ENCODE measurements at regions not wholly inside any gene's neighbourhood (a gene's known extent, or its start where the extent isn't known, plus 50 kb on each side); places are given as distances from the start of the nearest gene placed in this dataset.

DNA sequence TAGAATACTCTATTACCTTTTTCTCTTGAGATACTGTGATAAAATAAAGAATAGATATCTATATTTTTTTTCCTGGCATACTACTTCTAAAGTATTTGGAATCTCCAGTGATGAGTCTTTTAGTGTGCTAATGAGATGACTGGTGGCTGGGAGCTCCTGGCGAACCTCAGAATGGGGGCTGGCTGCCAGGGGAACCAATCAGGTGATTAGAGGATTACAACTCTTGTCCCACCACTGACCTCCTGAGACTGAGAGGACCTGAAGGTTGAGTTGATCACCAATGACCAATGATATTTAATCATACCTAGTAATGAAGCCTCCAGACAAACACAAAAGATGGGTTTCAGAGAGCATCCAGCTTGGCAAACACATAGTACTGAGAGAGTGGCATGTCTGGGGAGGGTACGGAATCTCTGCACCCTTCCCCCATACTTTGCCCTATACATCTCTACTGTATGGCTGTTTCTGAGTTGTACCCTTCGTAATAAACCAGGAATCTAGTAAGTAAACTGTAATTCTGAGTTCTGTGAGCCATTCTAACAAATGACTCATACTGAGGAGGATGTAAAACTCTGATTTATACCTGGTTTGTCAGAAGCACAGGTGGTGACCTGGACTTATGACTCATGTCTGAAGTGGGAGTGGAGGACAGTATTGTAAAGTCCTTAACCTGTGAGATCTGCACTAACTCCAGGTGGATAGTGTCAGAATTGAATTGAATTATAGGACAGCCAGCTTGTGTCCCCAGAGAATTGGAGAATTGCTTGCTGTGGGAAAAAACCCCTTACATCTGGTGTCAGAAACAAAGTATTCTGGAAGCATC lies 325.3 kb upstream of the LRRC4C start:
- TF ChIP-seq, protein P1, sequence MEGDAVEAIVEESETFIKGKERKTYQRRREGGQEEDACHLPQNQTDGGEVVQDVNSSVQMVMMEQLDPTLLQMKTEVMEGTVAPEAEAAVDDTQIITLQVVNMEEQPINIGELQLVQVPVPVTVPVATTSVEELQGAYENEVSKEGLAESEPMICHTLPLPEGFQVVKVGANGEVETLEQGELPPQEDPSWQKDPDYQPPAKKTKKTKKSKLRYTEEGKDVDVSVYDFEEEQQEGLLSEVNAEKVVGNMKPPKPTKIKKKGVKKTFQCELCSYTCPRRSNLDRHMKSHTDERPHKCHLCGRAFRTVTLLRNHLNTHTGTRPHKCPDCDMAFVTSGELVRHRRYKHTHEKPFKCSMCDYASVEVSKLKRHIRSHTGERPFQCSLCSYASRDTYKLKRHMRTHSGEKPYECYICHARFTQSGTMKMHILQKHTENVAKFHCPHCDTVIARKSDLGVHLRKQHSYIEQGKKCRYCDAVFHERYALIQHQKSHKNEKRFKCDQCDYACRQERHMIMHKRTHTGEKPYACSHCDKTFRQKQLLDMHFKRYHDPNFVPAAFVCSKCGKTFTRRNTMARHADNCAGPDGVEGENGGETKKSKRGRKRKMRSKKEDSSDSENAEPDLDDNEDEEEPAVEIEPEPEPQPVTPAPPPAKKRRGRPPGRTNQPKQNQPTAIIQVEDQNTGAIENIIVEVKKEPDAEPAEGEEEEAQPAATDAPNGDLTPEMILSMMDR (IDR thresholded peaks at IDR 0.05), result no peak
- Histone ChIP-seq H3K4me1 (no peaks in the 10 kb centered on the region), H3K27me3 (no peaks in the 10 kb centered on the region), H3K4me3 (no peak overlapping the region), H3K36me3 (no peaks in the 10 kb centered on the region), H3K9me3 (no peaks in the 10 kb centered on the region), H3K27ac (no peak overlapping the region)
- DNase-seq (ENCODE audit: low spot score), result no peak

DNA sequence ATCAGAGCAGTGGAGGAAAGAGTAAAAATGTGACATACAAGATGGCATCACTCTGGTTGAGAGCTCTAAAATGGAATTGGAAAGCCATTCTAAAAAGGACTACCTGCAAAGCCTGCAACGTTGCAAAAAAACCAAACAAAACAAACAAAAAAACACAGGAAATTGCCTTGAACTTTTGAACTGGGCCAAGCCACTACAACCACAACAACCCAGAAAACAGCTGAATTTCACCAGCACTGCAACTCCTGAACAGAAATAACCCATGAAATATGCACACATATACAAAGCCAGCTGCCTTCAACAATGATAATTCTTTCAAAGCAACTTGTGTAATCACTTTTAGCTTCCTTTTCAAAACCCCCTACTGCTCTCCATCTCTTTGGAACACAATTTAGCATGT lies 326.6 kb upstream of the LRRC4C start:
- Histone ChIP-seq H3K27me3 (no peaks in the 10 kb centered on the region), H3K4me3 (no peak overlapping the region), H3K4me1 (no peaks in the 10 kb centered on the region), H3K36me3 (no peaks in the 10 kb centered on the region), H3K9me3 (no peaks in the 10 kb centered on the region), H3K27ac (no peak overlapping the region)
- no peak for DNase-seq (ENCODE audit: low spot score)
- TF ChIP-seq, protein P1 (IDR thresholded peaks at IDR 0.05), result no peak

DNA sequence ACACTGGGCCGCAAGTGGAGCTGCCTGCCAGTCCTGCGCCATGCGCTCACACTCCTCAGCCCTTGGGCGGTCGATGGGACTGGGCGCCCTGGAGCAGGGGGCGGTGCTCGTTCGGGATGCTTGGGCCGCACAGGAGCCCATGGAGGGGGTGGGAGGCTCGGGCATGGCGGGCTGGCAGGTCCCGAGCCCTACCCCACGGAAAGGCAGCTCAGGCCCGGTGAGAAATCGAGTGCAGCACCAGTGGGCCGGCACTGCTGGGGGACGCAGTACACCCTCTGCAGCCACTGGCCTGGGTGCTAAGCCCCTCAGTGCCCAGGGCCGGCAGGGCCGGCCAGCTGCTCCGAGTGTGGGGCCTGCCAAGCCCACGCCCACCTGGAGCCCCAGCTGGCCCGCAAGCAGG lies 328.7 kb upstream of the LRRC4C start:
- H3K27ac ChIP-seq, result no peak overlapping the region
- TF ChIP-seq, protein P1 (IDR thresholded peaks at IDR 0.05), result no peak
- DNase-seq (ENCODE audit: low spot score), result no peak
- H3K4me1 ChIP-seq, result no peaks in the 10 kb centered on the region
- H3K36me3 ChIP-seq, result no peaks in the 10 kb centered on the region
- no peaks in the 10 kb centered on the region for H3K9me3 ChIP-seq
- H3K27me3 ChIP-seq, result no peaks in the 10 kb centered on the region
- H3K4me3 ChIP-seq, result no peak overlapping the region

DNA sequence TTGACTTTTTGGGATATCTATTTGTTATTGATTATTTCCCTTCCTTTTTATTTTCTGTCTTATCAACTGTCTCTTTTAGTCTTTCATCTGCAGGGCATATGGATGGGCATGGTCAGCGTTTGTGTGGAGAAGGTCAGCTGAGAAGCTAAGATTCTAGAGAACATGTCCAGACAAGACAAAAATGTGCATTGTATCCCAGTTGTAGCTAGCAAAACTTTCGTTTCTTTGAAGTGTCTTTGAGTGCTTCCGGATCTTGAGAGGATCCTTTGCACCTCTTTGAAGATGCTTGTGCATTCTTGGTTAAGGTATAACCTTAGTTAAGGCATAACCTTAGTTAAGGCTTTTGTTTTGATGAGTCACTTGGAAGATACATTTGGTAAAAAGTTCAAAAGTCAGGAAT lies 329.9 kb upstream of the LRRC4C start:
- H3K9me3 ChIP-seq, result no peaks in the 10 kb centered on the region

DNA sequence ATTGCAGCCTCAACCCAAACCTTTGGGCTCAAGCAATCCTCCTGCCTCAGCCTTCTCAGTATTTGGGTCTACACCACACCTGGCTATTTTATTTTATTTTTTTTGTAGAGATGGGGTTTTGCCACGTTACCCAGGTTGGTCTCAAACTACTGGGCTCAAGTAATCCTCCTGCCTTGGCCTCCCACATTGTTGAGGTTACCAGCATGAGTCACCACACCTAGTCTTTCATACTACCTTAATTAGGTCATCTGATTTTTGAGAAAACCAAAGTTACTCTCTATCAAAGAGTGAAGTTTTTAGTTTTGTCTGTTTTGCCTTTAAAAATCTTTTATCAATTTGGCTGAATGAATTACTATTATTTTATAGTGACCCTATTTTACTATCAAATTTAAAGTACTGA lies 335.6 kb upstream of the LRRC4C start:
- no peaks in the 10 kb centered on the region for H3K9me3 ChIP-seq
- H3K4me1 ChIP-seq, result no peaks in the 10 kb centered on the region
- H3K36me3 ChIP-seq, result no peaks in the 10 kb centered on the region
- TF ChIP-seq, protein P1 (IDR thresholded peaks at IDR 0.05), result no peak
- no peak overlapping the region for H3K4me3 ChIP-seq
- no peaks in the 10 kb centered on the region for H3K27me3 ChIP-seq
- no peak for DNase-seq (ENCODE audit: low spot score)
- no peak overlapping the region for H3K27ac ChIP-seq

More for the DNA sequence above, 329.9 kb upstream of the LRRC4C start:
- Histone ChIP-seq H3K27me3 (no peaks in the 10 kb centered on the region), H3K27ac (no peak overlapping the region), H3K36me3 (no peaks in the 10 kb centered on the region), H3K4me1 (no peaks in the 10 kb centered on the region), H3K4me3 (no peak overlapping the region)
- DNase-seq (ENCODE audit: low spot score), result no peak
- TF ChIP-seq, protein P1 (IDR thresholded peaks at IDR 0.05), result no peak

DNA sequence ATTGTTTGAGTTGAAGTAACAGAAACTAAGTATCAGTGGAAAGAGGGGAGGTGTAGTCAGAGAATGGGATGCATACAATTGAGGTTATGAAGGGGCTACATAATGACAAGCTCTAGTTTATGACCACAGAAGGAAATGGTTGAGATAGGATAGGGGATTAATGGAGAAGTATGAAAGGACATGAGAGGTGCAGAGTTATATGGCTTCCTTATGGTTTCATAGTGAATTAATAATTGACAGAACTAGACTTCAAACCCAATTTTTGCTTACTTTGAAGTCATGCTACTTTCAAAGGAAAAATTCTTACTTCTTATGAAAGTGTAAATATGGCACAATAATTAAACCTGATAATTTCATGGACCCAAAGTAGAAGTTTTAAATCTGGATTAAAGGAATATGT lies 340.3 kb upstream of the LRRC4C start:
- Histone ChIP-seq H3K27me3 (no peaks in the 10 kb centered on the region), H3K4me3 (no peak overlapping the region), H3K9me3 (no peaks in the 10 kb centered on the region), H3K4me1 (no peaks in the 10 kb centered on the region), H3K36me3 (no peaks in the 10 kb centered on the region), H3K27ac (no peak overlapping the region)
- TF ChIP-seq, protein P1 (IDR thresholded peaks at IDR 0.05), result no peak
- DNase-seq (ENCODE audit: low spot score), result no peak
